ENCODE measurements at regions not wholly inside any gene's neighbourhood (a gene's known extent, or its start where the extent isn't known, plus 50 kb on each side); places are given as distances from the start of the nearest gene placed in this dataset.

DNA sequence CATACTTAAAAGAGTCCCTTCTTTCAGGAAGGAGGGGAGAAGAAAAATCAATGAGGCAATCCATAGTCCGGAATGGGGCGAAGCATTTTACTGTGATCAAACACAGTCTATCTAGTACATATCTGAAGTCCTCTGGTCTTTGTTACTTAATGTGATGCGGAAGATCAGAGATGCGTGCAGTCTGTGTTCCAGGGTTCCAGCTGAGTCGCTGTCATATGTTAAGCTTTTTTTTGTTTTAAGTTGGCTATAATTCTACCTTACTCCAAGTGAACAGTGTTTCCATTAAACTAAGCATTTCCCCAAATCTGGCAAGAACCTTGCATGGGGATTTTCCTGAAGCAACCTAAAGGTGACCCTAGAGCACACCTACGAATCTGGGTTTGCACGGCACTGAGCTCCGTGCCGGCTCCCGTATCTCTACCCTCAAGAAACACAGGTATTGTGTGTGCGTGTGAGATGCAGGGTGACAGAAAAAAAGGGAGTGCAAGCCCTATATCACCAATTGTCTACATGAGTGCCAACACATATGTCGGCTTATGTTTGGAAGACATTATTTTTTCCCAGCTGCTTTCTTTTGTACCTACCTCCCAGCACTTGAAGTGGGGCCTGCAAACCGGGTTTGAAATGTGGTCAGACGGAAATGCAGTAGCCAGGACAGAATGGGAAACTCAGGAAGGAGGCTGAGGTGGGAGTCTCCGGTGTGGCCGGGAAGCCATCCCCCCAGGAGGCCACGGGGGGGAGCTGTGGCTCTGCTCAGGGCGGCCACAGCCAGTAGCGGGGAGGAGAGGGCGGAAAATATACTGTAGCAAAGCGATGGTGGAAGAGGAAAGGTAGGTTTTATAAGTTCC, 435.8 kb upstream of the MGMT start:
- TF ChIP-seq, protein P1, sequence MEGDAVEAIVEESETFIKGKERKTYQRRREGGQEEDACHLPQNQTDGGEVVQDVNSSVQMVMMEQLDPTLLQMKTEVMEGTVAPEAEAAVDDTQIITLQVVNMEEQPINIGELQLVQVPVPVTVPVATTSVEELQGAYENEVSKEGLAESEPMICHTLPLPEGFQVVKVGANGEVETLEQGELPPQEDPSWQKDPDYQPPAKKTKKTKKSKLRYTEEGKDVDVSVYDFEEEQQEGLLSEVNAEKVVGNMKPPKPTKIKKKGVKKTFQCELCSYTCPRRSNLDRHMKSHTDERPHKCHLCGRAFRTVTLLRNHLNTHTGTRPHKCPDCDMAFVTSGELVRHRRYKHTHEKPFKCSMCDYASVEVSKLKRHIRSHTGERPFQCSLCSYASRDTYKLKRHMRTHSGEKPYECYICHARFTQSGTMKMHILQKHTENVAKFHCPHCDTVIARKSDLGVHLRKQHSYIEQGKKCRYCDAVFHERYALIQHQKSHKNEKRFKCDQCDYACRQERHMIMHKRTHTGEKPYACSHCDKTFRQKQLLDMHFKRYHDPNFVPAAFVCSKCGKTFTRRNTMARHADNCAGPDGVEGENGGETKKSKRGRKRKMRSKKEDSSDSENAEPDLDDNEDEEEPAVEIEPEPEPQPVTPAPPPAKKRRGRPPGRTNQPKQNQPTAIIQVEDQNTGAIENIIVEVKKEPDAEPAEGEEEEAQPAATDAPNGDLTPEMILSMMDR (IDR thresholded peaks at IDR 0.05): peak; percentile 88 to 98 (median 96)
- no peak for TF ChIP-seq POLR2A (IDR thresholded peaks at IDR 0.05)
